GM19324 (cell line): ENCODE measurements at regions not wholly inside any gene's neighbourhood (a gene's known extent, or its start where the extent isn't known, plus 50 kb on each side); places are given as distances from the start of the nearest gene placed in this dataset.

Experiments used
- ATAC-seq: cut with Tn5 transposase; IDR thresholded peaks from one replicate; pipeline ENCODE4 v1.9.1; 2021; ENCODE audit warnings: mild to moderate bottlenecking, moderate library complexity; ENCODE audit not compliant: unreplicated experiment, low FRiP score

- no peak for ATAC-seq
These were observed 68.0 kb upstream of the POU5F2 start for GRCh38 chr5:93809430-93809829.

- ATAC-seq = no peak
These were observed 66.4 kb upstream of the POU5F2 start for GRCh38 chr5:93807846-93808245.

- no peak for ATAC-seq
These were observed 64.4 kb upstream of the POU5F2 start for GRCh38 chr5:93805616-93806379.

GRCh38 chr5:93800988-93801811, 59.8 kb upstream of the POU5F2 start:
- no peak for ATAC-seq

- no peak for ATAC-seq
These were observed 53.6 kb upstream of the POU5F2 start for GRCh38 chr5:93794954-93795353.

- ATAC-seq = no peak
These were observed 51.9 kb upstream of the POU5F2 start for GRCh38 chr5:93793159-93793781.

- no peak for ATAC-seq
These were observed 50.1 kb upstream of the POU5F2 start for GRCh38 chr5:93791518-93791972.
